HCT116 (cell line): ENCODE measurements at regions not wholly inside any gene's neighbourhood (a gene's known extent, or its start where the extent isn't known, plus 50 kb on each side); places are given as distances from the start of the nearest gene placed in this dataset.

Source experiments
- CBX3 ChIP-seq: IDR thresholded peaks from 2 replicates; pipeline ENCODE4 v1.6.1; 2012; ENCODE audit warnings: low read depth
- CEBPB ChIP-seq: IDR thresholded peaks from 2 replicates; pipeline ENCODE4 v1.6.1; 2012; ENCODE audit warnings: low read depth
- CTCF ChIP-seq, 3 experiments: fragments of 200-600 bp in 1 of 3; sonication (generic) in 1 of 3; IDR thresholded peaks in 2 of 3; conservative IDR thresholded peaks in 1 of 3; 2 replicates each; pipeline ENCODE4 v1.5.1; 2012 to 2017; ENCODE audit warnings: low read depth in 2 of 3, low read length in 2 of 3, antibody characterized with exemption in 1 of 3, borderline replicate concordance in 1 of 3, control low read depth in 1 of 3, mild to moderate bottlenecking in 1 of 3, mixed read lengths in 1 of 3, mixed run types in 1 of 3, moderate library complexity in 1 of 3; ENCODE audit not compliant: insufficient read depth in 1 of 3
- MAX ChIP-seq: IDR thresholded peaks from 2 replicates; pipeline ENCODE4 v1.6.1; 2012
- POLR2A ChIP-seq: IDR thresholded peaks from 2 replicates; pipeline ENCODE4 v1.7.0; 2011; ENCODE audit warnings: borderline replicate concordance; ENCODE audit not compliant: insufficient read depth, insufficient read length; ENCODE audit errors: extremely low read depth
- POLR2AphosphoS5 ChIP-seq: IDR thresholded peaks from 2 replicates; pipeline ENCODE4 v1.6.1; 2011; ENCODE audit warnings: mild to moderate bottlenecking, low read depth, low read length, moderate library complexity
- RAD21 ChIP-seq: IDR thresholded peaks from 2 replicates; pipeline ENCODE4 v1.6.1; 2012; ENCODE audit warnings: low read depth, mild to moderate bottlenecking
- SIN3A ChIP-seq: IDR thresholded peaks from 2 replicates; pipeline ENCODE4 v1.6.1; 2012; ENCODE audit warnings: low read depth
- ZNF274 ChIP-seq: fragments of 200-500 bp; sonication (Bioruptor generic); IDR thresholded peaks from 2 replicates; pipeline ENCODE4 v1.6.1; 2014; ENCODE audit warnings: mild to moderate bottlenecking, low read depth, low read length, inconsistent platforms
- TF ChIP-seq, protein P1 (sequence below): IDR thresholded peaks from 2 replicates; pipeline ENCODE4 v1.6.1; 2012
- TF ChIP-seq, protein P2 (sequence below): IDR thresholded peaks from 2 replicates; pipeline ENCODE4 v1.6.1; 2011; ENCODE audit warnings: mild to moderate bottlenecking, low read length, moderate library complexity; ENCODE audit not compliant: insufficient replicate concordance; ENCODE audit errors: extremely low read depth

DNA sequence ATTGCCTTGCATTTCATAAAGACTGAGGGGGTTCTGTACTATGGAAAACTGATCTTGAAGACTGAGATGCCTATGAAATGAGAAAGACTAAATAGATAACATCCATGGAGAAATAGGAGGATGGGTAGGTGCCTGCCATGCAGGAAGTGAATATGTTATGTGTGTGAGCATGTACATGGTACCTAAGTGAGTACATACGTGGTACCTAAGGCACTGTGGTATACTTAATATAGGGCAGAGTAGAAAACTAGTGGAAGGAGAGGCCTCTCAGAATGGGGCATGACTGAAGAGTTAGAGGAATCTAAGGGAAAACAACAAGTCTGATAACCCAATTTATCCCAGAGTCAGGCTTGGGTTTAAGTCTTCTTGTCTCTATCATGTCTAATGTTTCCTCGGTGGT is 161.8 kb upstream of the DCN start:
- TF ChIP-seq CEBPB: no peak
- TF ChIP-seq CTCF (IDR thresholded peaks at IDR 0.05 in 2 of 3, conservative IDR thresholded peaks at IDR 0.05 in 1 of 3; ENCODE audit: borderline replicate concordance in 1 of 3, insufficient read depth in 1 of 3, low read depth in 2 of 3, low read length in 2 of 3): no peak
- TF ChIP-seq, protein P1, sequence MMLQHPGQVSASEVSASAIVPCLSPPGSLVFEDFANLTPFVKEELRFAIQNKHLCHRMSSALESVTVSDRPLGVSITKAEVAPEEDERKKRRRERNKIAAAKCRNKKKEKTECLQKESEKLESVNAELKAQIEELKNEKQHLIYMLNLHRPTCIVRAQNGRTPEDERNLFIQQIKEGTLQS: no peak
- no peak for TF ChIP-seq POLR2AphosphoS5
- TF ChIP-seq POLR2A: no peak
- TF ChIP-seq SIN3A: no peak
- no peak for TF ChIP-seq MAX
- TF ChIP-seq, protein P2, sequence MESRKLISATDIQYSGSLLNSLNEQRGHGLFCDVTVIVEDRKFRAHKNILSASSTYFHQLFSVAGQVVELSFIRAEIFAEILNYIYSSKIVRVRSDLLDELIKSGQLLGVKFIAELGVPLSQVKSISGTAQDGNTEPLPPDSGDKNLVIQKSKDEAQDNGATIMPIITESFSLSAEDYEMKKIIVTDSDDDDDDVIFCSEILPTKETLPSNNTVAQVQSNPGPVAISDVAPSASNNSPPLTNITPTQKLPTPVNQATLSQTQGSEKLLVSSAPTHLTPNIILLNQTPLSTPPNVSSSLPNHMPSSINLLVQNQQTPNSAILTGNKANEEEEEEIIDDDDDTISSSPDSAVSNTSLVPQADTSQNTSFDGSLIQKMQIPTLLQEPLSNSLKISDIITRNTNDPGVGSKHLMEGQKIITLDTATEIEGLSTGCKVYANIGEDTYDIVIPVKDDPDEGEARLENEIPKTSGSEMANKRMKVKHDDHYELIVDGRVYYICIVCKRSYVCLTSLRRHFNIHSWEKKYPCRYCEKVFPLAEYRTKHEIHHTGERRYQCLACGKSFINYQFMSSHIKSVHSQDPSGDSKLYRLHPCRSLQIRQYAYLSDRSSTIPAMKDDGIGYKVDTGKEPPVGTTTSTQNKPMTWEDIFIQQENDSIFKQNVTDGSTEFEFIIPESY: no peak
- TF ChIP-seq RAD21: no peak
- TF ChIP-seq CBX3: no peak
- TF ChIP-seq ZNF274: no peak
